ENCODE measurements at regions not wholly inside any gene's neighbourhood (a gene's known extent, or its start where the extent isn't known, plus 50 kb on each side); places are given as distances from the start of the nearest gene placed in this dataset.

DNA sequence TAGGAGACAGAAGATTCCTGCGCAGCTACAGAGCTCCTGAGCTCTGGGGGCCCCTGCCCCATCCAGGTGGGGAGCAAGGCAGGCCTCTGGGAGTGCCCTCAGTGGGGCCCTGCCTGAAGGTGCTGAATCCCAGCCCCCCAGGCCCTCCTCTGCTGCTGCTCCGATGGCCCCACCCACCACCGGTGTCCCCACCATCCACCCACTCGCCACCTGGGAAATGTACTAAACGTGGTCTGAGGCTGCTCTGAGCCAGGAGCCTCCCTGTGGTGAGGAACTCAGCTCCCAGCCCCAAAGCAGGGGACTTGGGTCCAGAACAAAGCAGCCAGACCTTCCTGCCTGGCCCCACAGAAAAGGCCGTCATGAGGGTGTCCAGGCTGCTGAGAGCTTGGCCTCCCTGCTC, 289.4 kb downstream of the CTTN start (continued):
- TF ChIP-seq YY1 (IDR thresholded peaks at IDR 0.05; ENCODE audit: low read depth), result no peak
- TF ChIP-seq JUND (IDR thresholded peaks at IDR 0.05), result no peak

DNA sequence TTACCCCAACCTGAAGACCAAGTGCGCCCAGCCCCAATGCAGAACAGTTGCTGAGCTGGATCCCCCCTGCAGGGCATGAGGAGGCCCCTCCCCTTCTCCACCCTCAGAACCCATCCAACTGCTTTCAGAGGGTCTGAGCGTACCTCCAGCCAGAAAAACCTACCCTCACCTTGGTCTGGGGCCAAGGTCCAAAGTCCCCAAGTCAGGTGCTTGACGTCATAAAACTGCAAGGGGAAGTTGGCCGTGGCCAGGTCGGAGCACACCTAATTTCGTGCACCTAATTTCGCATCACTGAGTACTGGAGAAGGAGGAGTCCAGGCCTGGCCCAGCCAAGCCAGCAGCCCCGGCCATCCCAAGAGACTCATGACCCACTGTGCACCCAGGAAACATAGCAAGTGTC, 289.8 kb downstream of the CTTN start:
- Histone ChIP-seq H3K4me1 (ENCODE audit: control insufficient read depth in 1 of 2, insufficient read depth in 2 of 2, low read depth in 1 of 2, low read length in 1 of 2) (no peaks in the 10 kb centered on the region), H3K9me3 (no peaks in the 10 kb centered on the region), H3K27ac (ENCODE audit: low read depth in 2 of 2, low read length in 1 of 2) (no peak overlapping the region), H4K20me1 (ENCODE audit: insufficient read depth) (no peaks in the 10 kb centered on the region), H3K4me3 (ENCODE audit: low read depth in 2 of 2, low read length in 1 of 2) (no peak overlapping the region), H3K27me3 (ENCODE audit: insufficient read depth) (no peaks in the 10 kb centered on the region), H3K79me2 (ENCODE audit: insufficient read depth) (no peaks in the 10 kb centered on the region), H3K9me2 (no peaks in the 10 kb centered on the region), H3K9ac (no peak overlapping the region), H3F3A (replicated peaks; ENCODE audit: insufficient read depth) (no peaks in the 10 kb centered on the region), H3K4me2 (no peak overlapping the region), H3K36me3 (replicated peaks in 1 of 2; ENCODE audit: control insufficient read depth in 1 of 2, insufficient read depth in 2 of 2, low read length in 1 of 2) (no peaks in the 10 kb centered on the region), H2AFZ (ENCODE audit: low read depth) (no peak overlapping the region)
- ChIA-PET POLR2A (no interaction called here), CTCF (no interaction called here)
- DNase-seq, result no peak
- 65% methylated on average over 6 of the region's 8 CpGs for WGBS (ENCODE audit: low lambda C conversion rate)
- TF ChIP-seq GABPA (IDR thresholded peaks at IDR 0.05; ENCODE audit: low read depth) (no peak), JUND (IDR thresholded peaks at IDR 0.05) (no peak), TAF1 (IDR thresholded peaks at IDR 0.05; ENCODE audit: borderline replicate concordance, low read depth, low read length) (no peak), RAD21 (IDR thresholded peaks at IDR 0.05; ENCODE audit: low read length) (no peak)
- TF ChIP-seq, protein P1, sequence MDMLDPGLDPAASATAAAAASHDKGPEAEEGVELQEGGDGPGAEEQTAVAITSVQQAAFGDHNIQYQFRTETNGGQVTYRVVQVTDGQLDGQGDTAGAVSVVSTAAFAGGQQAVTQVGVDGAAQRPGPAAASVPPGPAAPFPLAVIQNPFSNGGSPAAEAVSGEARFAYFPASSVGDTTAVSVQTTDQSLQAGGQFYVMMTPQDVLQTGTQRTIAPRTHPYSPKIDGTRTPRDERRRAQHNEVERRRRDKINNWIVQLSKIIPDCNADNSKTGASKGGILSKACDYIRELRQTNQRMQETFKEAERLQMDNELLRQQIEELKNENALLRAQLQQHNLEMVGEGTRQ (IDR thresholded peaks at IDR 0.05; ENCODE audit: borderline replicate concordance, low read depth, low read length), result no peak

DNA sequence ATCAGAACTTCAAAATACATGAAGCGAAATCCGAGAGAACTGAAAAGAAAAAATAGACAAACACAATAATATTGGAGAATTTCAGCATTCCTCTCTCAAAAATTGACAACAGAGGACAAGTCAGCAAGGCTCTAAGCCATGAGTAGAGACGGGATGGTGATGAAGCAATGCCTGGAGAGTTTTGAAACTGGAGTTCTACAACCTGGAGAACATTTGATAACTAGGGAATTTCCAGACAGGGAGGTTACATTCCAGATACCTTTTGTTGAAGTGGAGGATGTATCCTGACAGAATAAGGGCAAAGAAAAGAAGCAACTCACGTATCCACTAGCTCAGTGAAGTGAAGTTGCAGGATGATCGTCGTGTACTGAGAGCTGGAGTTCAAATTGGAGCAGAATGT, 291.4 kb downstream of the CTTN start:
- H3K4me2 ChIP-seq, result no peak overlapping the region
- no peak for DNase-seq
- ChIA-PET POLR2A (no interaction called here), CTCF (no interaction called here)
- H4K20me1 ChIP-seq (ENCODE audit: insufficient read depth), result no peaks in the 10 kb centered on the region
- no peaks in the 10 kb centered on the region for H3K9me3 ChIP-seq
- H3F3A ChIP-seq (replicated peaks; ENCODE audit: insufficient read depth), result no peaks in the 10 kb centered on the region
- H3K9me2 ChIP-seq, result no peaks in the 10 kb centered on the region
- H2AFZ ChIP-seq (ENCODE audit: low read depth), result no peak overlapping the region
- no peaks in the 10 kb centered on the region for H3K36me3 ChIP-seq (replicated peaks in 1 of 2; ENCODE audit: control insufficient read depth in 1 of 2, insufficient read depth in 2 of 2, low read length in 1 of 2)
- no peaks in the 10 kb centered on the region; a peak in 1 of 4 replicates for H3K4me1 ChIP-seq (ENCODE audit: control insufficient read depth in 1 of 2, insufficient read depth in 2 of 2, low read depth in 1 of 2, low read length in 1 of 2)
- H3K27me3 ChIP-seq (ENCODE audit: insufficient read depth), result no peaks in the 10 kb centered on the region
- no peak overlapping the region for H3K4me3 ChIP-seq (ENCODE audit: low read depth in 2 of 2, low read length in 1 of 2)
- no peaks in the 10 kb centered on the region for H3K79me2 ChIP-seq (ENCODE audit: insufficient read depth)
- H3K9ac ChIP-seq, result no peak overlapping the region
- H3K27ac ChIP-seq (ENCODE audit: low read depth in 2 of 2, low read length in 1 of 2), result no peak overlapping the region
- WGBS (ENCODE audit: low lambda C conversion rate), result 31% methylated on average over 6 of the region's 6 CpGs
- TF ChIP-seq, protein P2, sequence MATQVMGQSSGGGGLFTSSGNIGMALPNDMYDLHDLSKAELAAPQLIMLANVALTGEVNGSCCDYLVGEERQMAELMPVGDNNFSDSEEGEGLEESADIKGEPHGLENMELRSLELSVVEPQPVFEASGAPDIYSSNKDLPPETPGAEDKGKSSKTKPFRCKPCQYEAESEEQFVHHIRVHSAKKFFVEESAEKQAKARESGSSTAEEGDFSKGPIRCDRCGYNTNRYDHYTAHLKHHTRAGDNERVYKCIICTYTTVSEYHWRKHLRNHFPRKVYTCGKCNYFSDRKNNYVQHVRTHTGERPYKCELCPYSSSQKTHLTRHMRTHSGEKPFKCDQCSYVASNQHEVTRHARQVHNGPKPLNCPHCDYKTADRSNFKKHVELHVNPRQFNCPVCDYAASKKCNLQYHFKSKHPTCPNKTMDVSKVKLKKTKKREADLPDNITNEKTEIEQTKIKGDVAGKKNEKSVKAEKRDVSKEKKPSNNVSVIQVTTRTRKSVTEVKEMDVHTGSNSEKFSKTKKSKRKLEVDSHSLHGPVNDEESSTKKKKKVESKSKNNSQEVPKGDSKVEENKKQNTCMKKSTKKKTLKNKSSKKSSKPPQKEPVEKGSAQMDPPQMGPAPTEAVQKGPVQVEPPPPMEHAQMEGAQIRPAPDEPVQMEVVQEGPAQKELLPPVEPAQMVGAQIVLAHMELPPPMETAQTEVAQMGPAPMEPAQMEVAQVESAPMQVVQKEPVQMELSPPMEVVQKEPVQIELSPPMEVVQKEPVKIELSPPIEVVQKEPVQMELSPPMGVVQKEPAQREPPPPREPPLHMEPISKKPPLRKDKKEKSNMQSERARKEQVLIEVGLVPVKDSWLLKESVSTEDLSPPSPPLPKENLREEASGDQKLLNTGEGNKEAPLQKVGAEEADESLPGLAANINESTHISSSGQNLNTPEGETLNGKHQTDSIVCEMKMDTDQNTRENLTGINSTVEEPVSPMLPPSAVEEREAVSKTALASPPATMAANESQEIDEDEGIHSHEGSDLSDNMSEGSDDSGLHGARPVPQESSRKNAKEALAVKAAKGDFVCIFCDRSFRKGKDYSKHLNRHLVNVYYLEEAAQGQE (IDR thresholded peaks at IDR 0.05; ENCODE audit: low read depth, low read length), result no peak
- TF ChIP-seq NFIC (IDR thresholded peaks at IDR 0.05; ENCODE audit: borderline replicate concordance), result no peak
- TF ChIP-seq RXRA (IDR thresholded peaks at IDR 0.05; ENCODE audit: borderline replicate concordance, low read depth), result no peak
- TF ChIP-seq RFX5 (IDR thresholded peaks at IDR 0.05; ENCODE audit: low read length), result no peak
- no peak for TF ChIP-seq TEAD4 (IDR thresholded peaks at IDR 0.05; ENCODE audit: borderline replicate concordance, insufficient read depth)
- TF ChIP-seq CHD2 (IDR thresholded peaks at IDR 0.05; ENCODE audit: low read length, partially characterized antibody), result no peak

Data from SK-N-SH (cell line).